H1 (cell line): ENCODE measurements at regions not wholly inside any gene's neighbourhood (a gene's known extent, or its start where the extent isn't known, plus 50 kb on each side); places are given as distances from the start of the nearest gene placed in this dataset.

Experiments
- CTCF ChIA-PET: fragments of 300-600 bp; sonication (Branson Sonifier 250); formaldehyde crosslinking; loops from one replicate; lab custom pipeline; 2021; ENCODE audit not compliant: partially characterized antibody; lab: Charles Lee
- POLR2A ChIA-PET: fragments of 300-600 bp; sonication (Branson Sonifier 250); formaldehyde crosslinking; loops from one replicate; lab custom pipeline; 2021; ENCODE audit warnings: inconsistent platforms; ENCODE audit not compliant: partially characterized antibody; lab: Charles Lee
- DNase-seq, 2 experiments: peaks; one replicate each; pipeline versions ENCODE4 v3.0.0 to v3.0.0-alpha.2; 2010 to 2022; ENCODE audit warnings: low spot score in 2 of 2, low read depth in 1 of 2, mixed read lengths in 1 of 2
- FAIRE-seq: peaks from 2 replicates; lab custom pipeline; 2011; peaks lifted over from hg19 to GRCh38; lab: Jason Lieb, UNC
- H2AFZ ChIP-seq: 2 replicates; pipeline ENCODE4 v1.8.1; 2012; ENCODE audit warnings: low read length, inconsistent platforms
- H2AK5ac ChIP-seq: 2 replicates; pipeline ENCODE4 v1.6.1; 2013; ENCODE audit warnings: low read depth, low read length
- H2BK120ac ChIP-seq: replicated peaks from 2 replicates; pipeline ENCODE3; 2013; ENCODE audit warnings: low read depth, low read length, inconsistent platforms
- H2BK12ac ChIP-seq: 2 replicates; pipeline ENCODE4 v1.6.1; 2013; ENCODE audit warnings: low read depth, low read length
- H2BK15ac ChIP-seq: 2 replicates; pipeline ENCODE4 v1.6.1; 2013; ENCODE audit warnings: low read length
- H2BK20ac ChIP-seq: 2 replicates; pipeline ENCODE4 v1.6.1; 2013; ENCODE audit warnings: low read length
- H2BK5ac ChIP-seq: 2 replicates; pipeline ENCODE4 v1.6.1; 2013; ENCODE audit warnings: low read depth, low read length
- H3K14ac ChIP-seq: 2 replicates; pipeline ENCODE4 v1.6.1; 2013; ENCODE audit warnings: inconsistent platforms; ENCODE audit not compliant: insufficient read length
- H3K18ac ChIP-seq: 2 replicates; pipeline ENCODE4 v1.6.1; 2013; ENCODE audit warnings: low read length; ENCODE audit errors: extremely low read depth
- H3K23ac ChIP-seq: 2 replicates; pipeline ENCODE4 v1.6.1; 2013; ENCODE audit warnings: inconsistent platforms; ENCODE audit not compliant: insufficient read length
- H3K23me2 ChIP-seq: 2 replicates; pipeline ENCODE4 v1.6.1; 2013; ENCODE audit warnings: low read depth, low read length
- H3K27ac ChIP-seq: 2 replicates; pipeline ENCODE4 v1.6.1; 2011; ENCODE audit warnings: low read depth, low read length, inconsistent platforms
- H3K27me3 ChIP-seq, 4 experiments: replicated peaks in 1 of 4; 1 replicate in 1 of 4; 2 replicates in 3 of 4; pipeline versions ENCODE4 v1.6.1 to v1.8.1; 2011 to 2013; ENCODE audit warnings: low read length in 3 of 4, mild to moderate bottlenecking in 3 of 4, inconsistent platforms in 2 of 4, mixed read lengths in 2 of 4, moderate library complexity in 1 of 4; ENCODE audit not compliant: control insufficient read depth in 3 of 4, insufficient read depth in 3 of 4; ENCODE audit errors: extremely low read depth in 1 of 4
- H3K36me3 ChIP-seq, 4 experiments: 2 replicates each; pipeline versions ENCODE4 v1.6.1 to v1.8.1; 2011 to 2013; ENCODE audit warnings: mild to moderate bottlenecking in 4 of 4, low read length in 3 of 4, moderate library complexity in 2 of 4, control low read depth in 1 of 4, inconsistent platforms in 1 of 4; ENCODE audit not compliant: insufficient read depth in 4 of 4, control insufficient read depth in 2 of 4
- H3K4ac ChIP-seq: replicated peaks from 2 replicates; pipeline ENCODE3; 2013; ENCODE audit warnings: low read length, low read depth, mixed read lengths, inconsistent platforms; ENCODE audit not compliant: insufficient read length
- H3K4me1 ChIP-seq, 4 experiments: replicated peaks in 1 of 4; 1 replicate in 1 of 4; 2 replicates in 3 of 4; pipeline versions ENCODE4 v1.6.1 to v1.8.1; 2011 to 2013; ENCODE audit warnings: low read length in 3 of 4, inconsistent platforms in 2 of 4, mixed read lengths in 1 of 4; ENCODE audit not compliant: insufficient read depth in 4 of 4, control insufficient read depth in 3 of 4
- H3K4me2 ChIP-seq, 2 experiments: 2 replicates each; pipeline versions ENCODE4 v1.6.1 to v1.8.1; 2011 to 2013; ENCODE audit warnings: low read depth in 2 of 2, low read length in 2 of 2, control low read depth in 1 of 2, inconsistent platforms in 1 of 2, mild to moderate bottlenecking in 1 of 2; ENCODE audit not compliant: insufficient read depth in 1 of 2
- H3K4me3 ChIP-seq, 4 experiments: fragments of 200-600, 300-600 bp in 1 of 4; sonication (generic), shearing (Covaris generic), sonication (Bioruptor Twin) in 1 of 4; 2 replicates each; pipeline versions ENCODE4 v1.5.1 to v1.8.1; 2011 to 2016; ENCODE audit warnings: low read length in 4 of 4, low read depth in 3 of 4, control low read depth in 2 of 4, inconsistent platforms in 2 of 4, mild to moderate bottlenecking in 2 of 4, mixed read lengths in 1 of 4, moderate library complexity in 1 of 4; ENCODE audit not compliant: insufficient read depth in 2 of 4; ENCODE audit errors: extremely low read depth in 1 of 4
- H3K56ac ChIP-seq: replicated peaks from 2 replicates; pipeline ENCODE3; 2013; ENCODE audit warnings: low read depth, mild to moderate bottlenecking, mixed read lengths, low read length, inconsistent platforms; ENCODE audit not compliant: insufficient read length
- H3K79me1 ChIP-seq: 2 replicates; pipeline ENCODE4 v1.6.1; 2013; ENCODE audit warnings: low read depth, low read length, control low read depth
- H3K79me2 ChIP-seq, 2 experiments: 2 replicates each; pipeline versions ENCODE4 v1.6.1 to v1.8.1; 2012 to 2013; ENCODE audit warnings: low read length in 2 of 2, mild to moderate bottlenecking in 2 of 2, inconsistent platforms in 1 of 2; ENCODE audit not compliant: insufficient read depth in 2 of 2, control insufficient read depth in 1 of 2
- H3K9ac ChIP-seq, 4 experiments: replicated peaks in 1 of 4; 1 replicate in 1 of 4; 2 replicates in 3 of 4; pipeline versions ENCODE4 v1.6.1 to v1.8.1; 2011 to 2013; ENCODE audit warnings: low read depth in 3 of 4, low read length in 3 of 4, control low read depth in 2 of 4, mild to moderate bottlenecking in 2 of 4, moderate library complexity in 2 of 4, inconsistent platforms in 1 of 4; ENCODE audit errors: extremely low read depth in 1 of 4
- H3K9me3 ChIP-seq, 2 experiments: 2 replicates each; pipeline versions ENCODE4 v1.6.1 to v1.8.1; 2012 to 2013; ENCODE audit warnings: mild to moderate bottlenecking in 2 of 2, moderate library complexity in 2 of 2, control low read depth in 1 of 2, inconsistent platforms in 1 of 2, low read depth in 1 of 2, low read length in 1 of 2, mixed read lengths in 1 of 2; ENCODE audit not compliant: insufficient read depth in 2 of 2
- H4K20me1 ChIP-seq, 2 experiments: replicated peaks in 1 of 2; 2 replicates each; pipeline versions ENCODE3 to v1.8.1; 2011 to 2013; ENCODE audit warnings: inconsistent platforms in 2 of 2, low read length in 2 of 2, mild to moderate bottlenecking in 1 of 2; ENCODE audit not compliant: insufficient read depth in 2 of 2, control insufficient read depth in 1 of 2
- H4K5ac ChIP-seq: 2 replicates; pipeline ENCODE4 v1.6.1; 2013; ENCODE audit warnings: low read length, low read depth, mixed read lengths, inconsistent platforms; ENCODE audit not compliant: insufficient read length
- H4K8ac ChIP-seq: 2 replicates; pipeline ENCODE4 v1.8.0; 2013; ENCODE audit warnings: mild to moderate bottlenecking, moderate library complexity, low read length, inconsistent platforms; ENCODE audit not compliant: insufficient read depth; ENCODE audit errors: extremely low read depth
- H4K91ac ChIP-seq: replicated peaks from 2 replicates; pipeline ENCODE3; 2013; ENCODE audit warnings: low read length, mixed read lengths, inconsistent platforms; ENCODE audit not compliant: insufficient read length
- BCL11A ChIP-seq, 2 experiments: IDR thresholded peaks; one replicate each; pipeline ENCODE4 v1.6.1; 2011; ENCODE audit warnings: low read depth in 2 of 2, low read length in 2 of 2, mild to moderate bottlenecking in 2 of 2
- KDM4A ChIP-seq: IDR thresholded peaks from one replicate; pipeline ENCODE4 v1.7.1; 2012; ENCODE audit warnings: low read depth, mild to moderate bottlenecking, moderate library complexity, low read length, inconsistent platforms; ENCODE audit not compliant: severe bottlenecking
- RNF2 ChIP-seq: fragments of 200-900, 300-1000 bp; sonication (generic); IDR thresholded peaks from 2 replicates; pipeline ENCODE4 v1.7.1; 2016; ENCODE audit warnings: borderline replicate concordance, low read depth, mild to moderate bottlenecking, antibody characterized with exemption, low read length; ENCODE audit not compliant: poor library complexity, severe bottlenecking; ENCODE audit errors: missing control alignments
- SIRT6 ChIP-seq: IDR thresholded peaks from one replicate; pipeline ENCODE4 v1.7.1; 2012; ENCODE audit warnings: low read length, inconsistent platforms
- TAF1 ChIP-seq: IDR thresholded peaks from 2 replicates; pipeline ENCODE4 v1.6.1; 2011; ENCODE audit warnings: mild to moderate bottlenecking, low read depth, low read length
- WGBS, 2 experiments: shearing (Covaris generic) in 1 of 2; methylation state at CpG; one replicate each; pipeline versions ENCODE4 v1.1.6 to v1.1.7; 2013 to 2015; ENCODE audit warnings: low lambda C conversion rate in 2 of 2, mixed read lengths in 2 of 2, inconsistent platforms in 1 of 2, low coverage in 1 of 2, missing lambda C conversion rate in 1 of 2; ENCODE audit not compliant: insufficient replicate concordance in 2 of 2, insufficient coverage in 1 of 2, insufficient read length in 1 of 2; ENCODE audit errors: extremely low coverage in 1 of 2, missing lambda C conversion rate in 1 of 2; 5-methylcytosine and 5-hydroxymethylcytosine counted together
- TF ChIP-seq, protein P1 (sequence below), 3 experiments: IDR thresholded peaks; 1 replicate in 2 of 3; 2 replicates in 1 of 3; pipeline versions ENCODE4 v1.5.1 to v1.6.1; 2011; ENCODE audit warnings: low read length in 3 of 3, mild to moderate bottlenecking in 3 of 3, inconsistent platforms in 2 of 3, low read depth in 1 of 3, moderate library complexity in 1 of 3; ENCODE audit not compliant: insufficient read depth in 1 of 3; ENCODE audit errors: control extremely low read depth in 1 of 3

DNA sequence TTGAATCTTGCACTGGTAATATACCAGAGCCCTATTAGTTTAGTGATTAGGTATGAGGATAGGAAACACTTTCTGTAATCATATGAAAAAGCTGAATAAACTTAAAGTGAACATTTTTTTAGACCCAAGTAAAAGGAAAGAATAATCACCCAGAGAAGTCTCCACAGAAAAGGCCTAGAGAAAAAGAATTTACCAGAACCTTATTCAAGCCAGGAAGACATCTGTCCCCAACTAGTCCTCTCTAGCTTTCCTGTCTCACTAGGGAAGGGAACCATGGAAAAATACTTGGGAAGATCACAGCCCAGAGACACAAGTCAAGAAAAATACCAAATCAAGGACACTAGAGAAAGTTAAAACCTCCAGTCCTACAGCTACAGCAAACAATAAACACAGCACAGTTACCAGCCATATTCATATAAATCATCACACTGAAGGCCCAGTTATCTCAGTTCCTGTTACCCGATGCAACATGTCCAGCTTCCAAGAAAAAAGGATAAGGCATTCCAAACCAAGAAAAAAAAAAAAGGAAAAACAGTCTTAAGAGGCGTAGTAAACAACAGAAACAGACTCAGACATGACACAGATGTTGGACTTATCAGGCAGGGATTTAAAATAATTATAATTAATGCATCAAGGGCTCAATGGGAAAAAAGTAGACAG, 461.5 kb downstream of the IRS1 start:
- H3K23ac ChIP-seq = no peak overlapping the region
- CTCF ChIA-PET = no interaction called here
- TF ChIP-seq SIRT6 (no peak), TAF1 (no peak), BCL11A (IDR thresholded peaks at IDR 0.05; ENCODE audit: low read depth in 2 of 2, low read length in 2 of 2) (no peak), KDM4A (no peak), RNF2 (no peak)
- TF ChIP-seq, protein P1, sequence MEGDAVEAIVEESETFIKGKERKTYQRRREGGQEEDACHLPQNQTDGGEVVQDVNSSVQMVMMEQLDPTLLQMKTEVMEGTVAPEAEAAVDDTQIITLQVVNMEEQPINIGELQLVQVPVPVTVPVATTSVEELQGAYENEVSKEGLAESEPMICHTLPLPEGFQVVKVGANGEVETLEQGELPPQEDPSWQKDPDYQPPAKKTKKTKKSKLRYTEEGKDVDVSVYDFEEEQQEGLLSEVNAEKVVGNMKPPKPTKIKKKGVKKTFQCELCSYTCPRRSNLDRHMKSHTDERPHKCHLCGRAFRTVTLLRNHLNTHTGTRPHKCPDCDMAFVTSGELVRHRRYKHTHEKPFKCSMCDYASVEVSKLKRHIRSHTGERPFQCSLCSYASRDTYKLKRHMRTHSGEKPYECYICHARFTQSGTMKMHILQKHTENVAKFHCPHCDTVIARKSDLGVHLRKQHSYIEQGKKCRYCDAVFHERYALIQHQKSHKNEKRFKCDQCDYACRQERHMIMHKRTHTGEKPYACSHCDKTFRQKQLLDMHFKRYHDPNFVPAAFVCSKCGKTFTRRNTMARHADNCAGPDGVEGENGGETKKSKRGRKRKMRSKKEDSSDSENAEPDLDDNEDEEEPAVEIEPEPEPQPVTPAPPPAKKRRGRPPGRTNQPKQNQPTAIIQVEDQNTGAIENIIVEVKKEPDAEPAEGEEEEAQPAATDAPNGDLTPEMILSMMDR (IDR thresholded peaks at IDR 0.05; ENCODE audit: control extremely low read depth in 1 of 3, insufficient read depth in 1 of 3, low read depth in 1 of 3, low read length in 3 of 3) = no peak
- TF ChIP-seq, all 59 proteins: peak for 0
- Histone ChIP-seq H3K23me2 (no peaks in the 10 kb centered on the region), H3K4me3 (no peak overlapping the region), H3K4ac (no peak overlapping the region), H2BK120ac (no peak overlapping the region), H2BK12ac (no peak overlapping the region), H3K14ac (no peak overlapping the region), H4K20me1 (no peaks in the 10 kb centered on the region), H4K91ac (no peak overlapping the region), H2BK20ac (no peak overlapping the region), H3K79me2 (no peaks in the 10 kb centered on the region), H2BK5ac (no peak overlapping the region), H3K18ac (no peak overlapping the region), H4K8ac (no peak overlapping the region), H3K9me3 (no peaks in the 10 kb centered on the region), H3K27ac (no peak overlapping the region), H3K36me3 (no peaks in the 10 kb centered on the region), H3K79me1 (no peaks in the 10 kb centered on the region), H3K4me2 (no peak overlapping the region), H3K27me3 (no peaks in the 10 kb centered on the region), H2AK5ac (no peak overlapping the region), H4K5ac (no peak overlapping the region), H3K56ac (no peak overlapping the region), H2AFZ (no peak overlapping the region), H3K9ac (no peak overlapping the region), H3K4me1 (no peaks in the 10 kb centered on the region), H2BK15ac (no peak overlapping the region)
- FAIRE-seq = no peak
- DNase-seq = no peak
- POLR2A ChIA-PET = no interaction called here
- 50% methylated on average over 2 of the region's 2 CpGs; no CpG with 5 or more reads in 1 of the 2 experiments for WGBS, 2 experiments
